ENCODE measurements at regions not wholly inside any gene's neighbourhood (a gene's known extent, or its start where the extent isn't known, plus 50 kb on each side); places are given as distances from the start of the nearest gene placed in this dataset.

GRCh38 chr13:50319635-50320255 is 304.5 kb downstream of the KCNRG start:
- no peak for DNase-seq (ENCODE audit: low read depth in 2 of 2)

- DNase-seq (ENCODE audit: low read depth in 2 of 2) = no peak
Measured at GRCh38 chr13:50320271-50320862, 305.1 kb downstream of the KCNRG start.

GRCh38 chr13:50322006-50322405 is 306.8 kb downstream of the KCNRG start:
- DNase-seq (ENCODE audit: low read depth in 2 of 2) = no peak

GRCh38 chr13:50323440-50324065 is 308.3 kb downstream of the KCNRG start:
- no peak for DNase-seq (ENCODE audit: low read depth in 2 of 2)

GRCh38 chr13:50326271-50326670 is 311.0 kb downstream of the KCNRG start:
- no peak for DNase-seq (ENCODE audit: low read depth in 2 of 2)

GRCh38 chr13:50326811-50327210 is 311.6 kb downstream of the KCNRG start:
- DNase-seq (ENCODE audit: low read depth in 2 of 2) = no peak

GRCh38 chr13:50334115-50334778 is 319.0 kb downstream of the KCNRG start:
- DNase-seq (ENCODE audit: low read depth in 2 of 2) = no peak

GRCh38 chr13:50334944-50335343 is 319.7 kb downstream of the KCNRG start:
- no peak for DNase-seq (ENCODE audit: low read depth in 2 of 2)

- no peak for DNase-seq (ENCODE audit: low read depth in 2 of 2)
Measured at GRCh38 chr13:50339271-50339670, 324.0 kb downstream of the KCNRG start.

- no peak for DNase-seq (ENCODE audit: low read depth in 2 of 2)
Measured at GRCh38 chr13:50340146-50340545, 324.9 kb downstream of the KCNRG start.

- no peak for DNase-seq (ENCODE audit: low read depth in 2 of 2)
Measured at GRCh38 chr13:50340551-50341287, 325.5 kb downstream of the KCNRG start.

GRCh38 chr13:50341526-50341925 is 326.3 kb downstream of the KCNRG start:
- DNase-seq (ENCODE audit: low read depth in 2 of 2) = no peak

- no peak for DNase-seq (ENCODE audit: low read depth in 2 of 2)
Measured at GRCh38 chr13:50344717-50345116, 329.5 kb downstream of the KCNRG start.

GRCh38 chr13:50345804-50346203 is 330.6 kb downstream of the KCNRG start:
- DNase-seq (ENCODE audit: low read depth in 2 of 2) = no peak

- DNase-seq (ENCODE audit: low read depth in 2 of 2) = no peak
Measured at GRCh38 chr13:50348371-50348770, 333.1 kb downstream of the KCNRG start.

- DNase-seq (ENCODE audit: low read depth in 2 of 2) = no peak
Measured at GRCh38 chr13:50352720-50353480, 337.7 kb downstream of the KCNRG start.

- DNase-seq (ENCODE audit: low read depth in 2 of 2) = no peak
Measured at GRCh38 chr13:50353651-50354415, 338.6 kb downstream of the KCNRG start.

- DNase-seq (ENCODE audit: low read depth in 2 of 2) = no peak
Measured at GRCh38 chr13:50355797-50356196, 340.6 kb downstream of the KCNRG start.

GRCh38 chr13:50357136-50357535 is 341.9 kb downstream of the KCNRG start:
- no peak for DNase-seq (ENCODE audit: low read depth in 2 of 2)

- no peak for DNase-seq (ENCODE audit: low read depth in 2 of 2)
Measured at GRCh38 chr13:50357586-50358118, 342.4 kb downstream of the KCNRG start.
